NCI-H128 (cell line): ENCODE measurements at regions not wholly inside any gene's neighbourhood (a gene's known extent, or its start where the extent isn't known, plus 50 kb on each side); places are given as distances from the start of the nearest gene placed in this dataset.

Source experiments
- DNase-seq: peaks from one replicate; lab custom pipeline; 2025; ENCODE audit not compliant: unreplicated experiment; lab: John Stamatoyannopoulos, UW

DNA sequence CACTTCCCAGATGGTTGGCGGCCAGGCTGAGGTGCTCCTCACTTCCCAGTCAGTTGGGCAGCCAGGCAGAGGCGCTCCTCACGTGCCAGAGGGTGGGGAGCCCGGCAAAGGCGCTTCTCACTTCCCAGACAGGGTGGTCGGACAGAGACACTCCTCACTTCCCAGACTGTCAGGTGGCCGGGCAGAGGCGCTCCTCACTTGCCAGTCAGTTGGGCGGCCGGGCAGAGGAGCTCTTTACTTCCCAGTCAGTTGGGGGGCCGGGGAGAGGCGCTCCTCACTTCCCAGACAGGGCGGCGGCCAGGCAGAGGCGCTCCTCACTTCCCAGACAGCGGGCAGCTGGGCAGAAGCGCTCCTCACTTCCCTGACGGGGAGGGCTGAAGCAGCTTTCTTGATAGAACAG, 143.0 kb upstream of the ARID2 start:
- no peak for DNase-seq

DNA sequence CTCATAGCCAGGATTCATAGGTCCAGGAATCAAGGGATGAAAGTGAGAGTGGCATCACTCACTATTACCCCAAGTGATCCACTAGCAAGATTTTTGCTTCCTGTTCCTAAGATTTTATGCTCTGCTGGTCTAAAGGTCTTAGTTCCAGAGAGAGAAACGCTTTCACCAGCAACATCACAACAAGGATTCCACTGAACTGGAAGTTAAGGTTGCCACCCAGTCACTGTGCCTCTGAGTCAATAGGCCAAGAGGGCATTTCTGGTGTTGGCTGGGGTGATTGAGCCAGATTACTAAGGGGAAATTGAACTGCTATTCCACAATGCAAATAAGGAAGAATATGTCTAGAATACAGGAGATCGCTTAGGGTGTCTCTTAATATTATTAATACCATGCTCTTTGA, 142.5 kb upstream of the ARID2 start:
- no peak for DNase-seq

DNA sequence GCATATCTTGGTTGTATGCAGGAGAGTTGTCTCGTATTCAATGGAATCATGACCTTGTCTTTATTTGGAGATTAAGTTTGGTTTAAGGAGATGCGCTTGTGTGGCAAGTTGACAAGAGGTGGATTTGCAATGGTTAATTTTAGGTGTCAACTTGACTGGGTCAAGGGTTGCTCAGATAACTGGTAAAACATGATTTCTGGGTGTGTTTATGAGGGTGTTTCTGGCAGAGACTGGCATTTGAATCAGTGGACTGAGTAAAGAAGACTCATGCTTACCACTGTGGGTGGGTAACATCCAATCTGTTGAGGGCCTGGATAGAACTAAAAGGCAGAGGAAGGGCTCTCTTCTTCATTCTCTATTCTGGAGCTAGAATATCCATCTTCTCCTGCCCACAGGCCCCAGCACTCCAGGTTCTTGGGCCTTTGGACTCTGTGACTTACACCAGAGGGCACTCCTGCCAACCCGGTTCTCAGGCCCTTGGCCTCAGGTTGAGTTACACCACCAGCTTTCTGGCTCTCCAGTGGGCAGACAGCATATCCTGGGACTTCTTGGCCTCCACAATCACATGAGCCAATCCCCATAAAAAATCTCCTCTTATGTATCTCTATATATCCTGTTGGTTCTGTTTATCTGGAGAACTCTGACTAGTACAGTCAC, 141.5 kb upstream of the ARID2 start:
- DNase-seq: no peak

DNA sequence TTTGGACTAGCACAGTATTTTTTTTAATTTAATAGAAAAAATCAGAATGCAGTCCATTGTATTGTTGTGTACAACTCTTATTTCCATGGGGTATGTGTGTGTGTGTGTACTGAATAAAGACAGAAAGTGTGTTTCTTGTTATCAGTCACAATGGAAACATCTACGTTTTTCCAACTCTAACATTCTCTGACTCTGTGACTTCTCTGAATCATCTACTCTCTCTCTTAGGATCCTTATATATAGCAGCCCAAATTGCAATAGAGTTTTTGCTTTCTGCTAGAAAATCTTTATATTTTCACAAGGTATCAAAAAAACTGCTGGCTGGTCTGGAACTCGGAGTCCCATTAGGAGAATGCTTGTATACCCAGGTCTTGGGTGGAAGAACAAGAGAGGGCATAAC, 138.9 kb upstream of the ARID2 start:
- no peak for DNase-seq

DNA sequence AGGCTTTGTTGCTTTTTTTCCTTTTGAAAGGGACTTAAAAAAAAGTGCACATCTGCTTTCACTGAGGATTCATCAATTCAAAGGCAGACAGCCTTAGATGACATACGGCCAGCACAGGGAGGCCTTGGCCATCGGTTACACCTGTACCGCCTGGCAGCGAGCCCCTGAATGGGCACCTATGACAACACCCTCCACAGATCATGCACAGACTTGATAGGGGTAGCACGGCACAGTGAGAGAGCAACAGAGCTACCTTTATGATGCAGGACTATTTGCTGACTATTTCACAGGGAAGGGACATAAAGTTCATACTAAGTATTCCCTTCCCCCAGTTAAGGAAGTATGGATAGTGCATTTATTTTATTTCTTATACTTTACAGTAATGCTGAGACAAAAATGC, 137.9 kb upstream of the ARID2 start:
- DNase-seq: no peak

DNA sequence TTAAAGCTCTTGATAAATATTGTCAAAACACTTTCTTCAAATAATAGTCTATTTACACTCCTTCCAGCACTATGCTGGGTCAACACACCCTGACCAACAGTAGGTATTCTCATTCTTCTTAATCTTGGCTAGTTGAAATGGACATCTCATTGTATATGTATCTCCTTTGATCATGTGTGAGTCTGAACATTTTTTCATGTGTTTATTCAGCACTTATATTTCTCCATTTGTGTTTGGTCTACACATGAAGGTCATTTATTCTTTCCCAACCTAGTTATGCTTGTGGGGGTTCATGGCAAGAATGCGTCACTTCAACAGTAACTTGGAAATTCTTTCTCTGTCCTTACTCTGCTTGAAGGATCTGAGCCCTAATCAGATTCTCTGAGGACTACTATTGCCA, 133.1 kb upstream of the ARID2 start:
- no peak for DNase-seq

DNA sequence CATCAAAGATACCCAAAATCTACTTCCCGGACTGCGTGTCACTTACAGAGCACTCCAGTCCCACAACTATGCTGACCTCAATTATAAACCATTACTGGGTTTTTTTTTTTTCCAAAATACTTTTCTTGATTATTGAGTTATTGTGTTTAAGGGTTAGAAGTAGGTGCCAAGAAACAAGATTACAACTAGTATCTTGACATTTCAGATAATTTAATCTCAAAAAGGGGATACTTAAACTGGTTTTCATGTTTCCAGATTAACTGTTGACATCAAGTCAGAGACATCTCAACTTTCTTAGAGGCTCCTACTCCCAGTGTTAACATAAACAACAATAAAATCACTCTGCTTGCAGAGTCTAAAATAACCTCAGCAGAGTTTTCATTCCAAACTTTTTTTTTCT, 131.2 kb upstream of the ARID2 start:
- DNase-seq: no peak

DNA sequence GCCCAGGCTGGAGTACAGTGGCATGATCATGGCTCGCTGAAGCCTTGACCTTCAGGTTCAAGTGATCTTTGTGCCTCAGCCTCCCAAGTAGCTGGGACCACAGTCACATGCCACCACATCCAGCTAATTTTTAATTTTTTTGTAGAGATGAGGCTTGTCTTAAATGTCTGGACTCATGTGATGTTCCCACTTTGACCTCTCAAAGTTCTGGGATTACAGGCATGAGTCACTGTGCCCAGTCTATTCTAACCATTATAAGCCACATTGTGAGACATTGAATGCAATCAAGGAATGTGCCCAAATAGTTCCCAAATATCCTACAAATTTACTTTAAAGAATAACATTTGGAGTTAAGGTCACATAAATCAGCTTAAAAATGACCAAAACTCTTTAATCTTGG, 130.7 kb upstream of the ARID2 start:
- no peak for DNase-seq

DNA sequence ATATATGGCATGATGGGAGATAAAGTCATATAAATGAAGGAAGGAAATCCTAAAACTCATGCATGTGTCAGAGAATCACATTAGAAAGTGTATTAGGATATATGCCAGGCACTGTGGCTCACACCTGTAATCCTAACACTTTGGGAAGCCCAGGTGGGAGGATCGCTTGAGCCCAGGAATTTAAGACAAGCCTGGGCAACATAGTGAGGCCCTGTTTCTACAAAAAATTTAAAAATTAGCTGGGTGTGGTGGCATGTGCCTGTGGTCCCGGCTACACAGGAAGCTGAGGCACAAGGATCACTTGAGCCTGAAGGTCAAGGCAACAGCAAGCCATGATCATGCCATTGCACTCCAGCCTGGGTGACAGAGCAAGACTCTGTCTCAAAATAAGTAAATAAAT, 130.3 kb upstream of the ARID2 start:
- DNase-seq: no peak

DNA sequence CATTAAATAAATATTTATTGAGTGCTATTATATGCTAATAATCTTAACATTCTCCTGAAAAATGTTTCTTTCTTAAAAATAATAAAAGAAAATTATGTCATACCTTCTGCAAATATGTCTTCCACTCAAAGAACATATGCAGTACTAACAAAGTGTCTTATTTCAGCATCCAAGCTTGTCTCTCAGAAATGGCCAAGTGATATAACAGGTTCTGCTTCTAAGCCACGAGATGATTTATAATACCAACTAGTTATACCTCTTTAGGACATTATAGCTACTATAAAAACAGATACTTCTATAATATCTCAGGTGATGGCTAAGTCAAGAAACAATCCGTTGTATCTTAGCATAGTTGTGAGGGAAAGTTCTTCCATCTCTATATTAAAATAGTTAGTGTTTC, 128.1 kb upstream of the ARID2 start:
- DNase-seq: no peak

DNA sequence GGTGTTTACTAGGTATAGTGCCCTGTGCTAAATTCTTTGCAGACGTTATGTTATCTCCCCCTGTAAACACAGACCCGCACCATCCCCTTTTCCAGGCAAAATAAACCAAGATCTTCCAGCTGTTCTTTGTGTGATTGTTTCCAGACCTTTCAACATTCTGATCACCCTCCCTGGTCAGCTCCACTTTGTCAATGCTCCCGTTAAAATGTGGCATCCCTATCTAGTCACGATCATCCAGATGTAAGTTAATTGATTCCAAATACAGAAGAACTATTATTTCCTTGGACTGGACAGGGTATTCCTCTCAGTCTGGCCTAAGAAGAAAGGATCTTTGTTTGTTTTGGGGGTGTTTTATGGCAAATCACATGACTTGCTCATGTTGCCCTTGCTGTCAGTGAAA, 127.6 kb upstream of the ARID2 start:
- no peak for DNase-seq

DNA sequence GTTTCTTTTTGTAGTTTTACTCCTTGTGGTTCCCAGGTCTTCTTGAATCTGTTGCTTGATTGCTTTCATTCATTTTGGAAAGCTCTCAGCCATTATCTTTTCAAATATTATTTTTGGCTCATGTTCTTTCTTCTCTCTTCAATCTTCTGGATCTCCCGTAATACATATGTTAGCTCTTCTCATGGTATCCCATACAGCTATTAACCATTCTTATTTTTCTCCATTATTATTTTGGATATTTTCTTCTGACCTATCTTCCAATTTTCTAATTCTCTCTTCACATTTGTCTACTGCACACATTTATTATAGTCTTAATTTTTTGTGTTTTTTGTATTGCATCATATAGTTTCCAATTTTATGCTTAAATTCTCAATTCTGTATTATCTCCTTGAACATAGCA, 123.9 kb upstream of the ARID2 start:
- no peak for DNase-seq

DNA sequence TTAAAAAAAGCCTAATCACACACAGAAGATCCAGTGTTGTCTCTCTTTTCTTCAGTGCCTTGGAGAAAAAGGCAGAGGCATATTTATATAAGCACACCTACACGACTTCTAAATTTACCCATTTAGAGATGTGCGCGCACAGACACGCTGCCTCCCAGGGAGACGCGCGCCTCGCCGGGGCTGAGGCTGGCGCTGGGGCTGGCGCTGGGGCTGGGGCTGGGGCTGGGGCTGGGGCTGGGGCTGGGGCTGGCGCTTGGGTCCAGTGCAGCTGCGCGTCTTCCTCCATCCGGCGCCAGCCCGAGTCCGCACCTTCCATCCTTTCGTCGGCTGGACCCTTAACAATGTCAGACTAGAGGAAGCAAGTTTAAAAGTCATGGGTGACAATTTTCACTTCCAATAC, 118.4 kb upstream of the ARID2 start:
- DNase-seq: no peak

DNA sequence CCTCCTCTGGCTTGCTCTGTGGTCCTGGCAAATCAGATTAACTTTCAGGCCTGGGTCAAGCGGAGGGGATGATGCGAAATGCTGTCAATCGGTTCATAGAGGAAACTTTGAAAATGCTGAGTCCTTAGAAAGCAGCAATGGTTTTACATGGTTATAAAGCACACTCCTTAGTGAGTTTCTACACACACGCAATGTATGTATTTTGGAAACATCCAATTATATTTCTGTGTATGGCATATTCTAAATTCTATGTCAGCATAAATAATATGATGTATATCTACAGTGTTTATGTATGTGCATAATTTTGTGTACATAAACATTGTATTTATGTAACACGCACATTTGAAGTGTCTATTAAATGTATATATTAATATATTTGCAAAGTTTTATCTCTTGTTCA, 118.0 kb upstream of the ARID2 start:
- no peak for DNase-seq

DNA sequence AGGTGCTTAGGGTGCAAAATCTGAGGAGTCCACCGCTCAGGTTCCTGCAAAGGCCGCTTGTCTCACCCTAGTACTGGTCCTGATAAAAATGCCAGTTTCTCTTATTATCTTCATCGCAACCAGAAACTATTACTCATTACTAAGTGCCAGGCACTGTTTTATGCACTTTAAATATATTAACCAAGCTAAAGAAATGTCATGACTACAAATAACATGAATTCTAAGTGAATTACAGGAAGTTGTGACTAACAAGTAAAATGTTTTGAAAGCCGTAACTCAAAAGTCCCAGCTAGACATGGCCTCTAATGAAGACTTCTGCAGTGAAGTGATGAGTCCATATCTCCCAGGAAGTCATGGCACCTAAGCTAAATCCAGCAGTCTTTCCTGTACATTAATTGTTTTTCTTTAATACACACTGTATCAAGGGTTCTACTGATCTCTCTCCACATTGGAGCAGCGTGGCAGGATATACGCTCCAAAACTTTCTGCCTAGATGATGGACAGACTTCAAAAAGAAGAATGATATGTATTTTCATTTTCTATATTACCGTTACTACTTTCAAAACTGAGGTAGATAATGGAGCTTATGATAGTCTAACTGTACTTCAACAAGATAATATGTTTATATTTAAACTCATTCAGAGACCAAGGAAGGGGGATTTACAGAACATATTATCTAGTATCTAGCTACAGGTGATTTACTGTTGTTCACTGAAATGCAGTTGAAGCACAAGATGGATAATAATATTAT, 117.3 kb upstream of the ARID2 start:
- no peak for DNase-seq

DNA sequence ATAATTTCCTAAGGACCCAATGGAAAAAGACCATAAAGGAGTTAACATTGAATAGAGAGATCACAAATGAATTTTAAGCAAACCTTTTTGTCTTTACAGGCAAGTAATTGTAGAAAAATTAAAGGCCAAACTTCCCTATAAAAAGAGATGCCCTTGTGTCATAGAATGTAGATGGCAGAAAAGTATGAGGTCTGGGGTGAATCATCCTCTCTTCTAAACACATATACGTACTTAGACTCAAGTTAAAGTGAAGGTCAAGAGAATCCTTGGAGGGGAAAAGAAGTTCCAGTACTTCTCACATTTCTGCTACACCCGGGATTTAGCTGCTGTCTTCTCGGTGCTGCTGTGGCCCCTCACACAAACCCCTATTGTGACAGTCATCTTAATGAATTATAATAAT, 116.2 kb upstream of the ARID2 start:
- no peak for DNase-seq

DNA sequence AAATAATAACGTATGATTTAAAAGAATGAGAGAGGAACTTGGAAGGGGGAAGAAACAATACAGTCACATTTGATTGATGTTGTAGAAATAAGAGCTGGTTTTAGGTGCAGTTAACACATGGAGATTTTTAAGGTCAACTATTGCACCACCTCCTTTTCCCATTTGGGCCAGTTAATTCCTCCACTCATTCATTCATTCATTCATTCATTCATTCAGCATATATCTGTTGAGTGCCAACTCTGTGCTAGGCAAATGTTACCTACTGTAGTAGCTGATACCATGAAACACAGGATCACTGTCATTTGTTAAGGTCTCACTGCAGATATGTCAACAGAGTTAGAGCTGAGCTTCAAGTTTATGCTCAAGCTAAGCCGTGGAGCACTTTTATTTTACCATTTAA, 115.7 kb upstream of the ARID2 start:
- DNase-seq: no peak

DNA sequence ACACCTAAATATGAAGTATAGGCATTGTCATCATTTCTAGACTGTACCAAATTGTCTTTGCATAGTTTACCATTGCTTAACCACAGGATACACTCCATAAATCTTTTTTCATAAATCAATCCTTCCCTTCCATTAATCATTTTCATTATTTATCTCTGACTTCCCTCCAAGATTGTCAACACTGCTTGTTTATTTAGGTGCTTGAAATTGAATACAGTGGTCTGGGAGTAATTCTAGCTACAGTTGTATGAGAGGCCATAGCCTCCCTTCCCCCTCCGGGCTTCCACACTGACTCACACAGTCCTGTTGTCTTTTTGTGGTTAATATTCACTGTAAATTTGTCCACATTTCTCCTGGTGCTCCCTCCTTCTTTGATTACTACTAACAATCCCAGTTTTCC, 114.2 kb upstream of the ARID2 start:
- peak; percentile 11 for DNase-seq

DNA sequence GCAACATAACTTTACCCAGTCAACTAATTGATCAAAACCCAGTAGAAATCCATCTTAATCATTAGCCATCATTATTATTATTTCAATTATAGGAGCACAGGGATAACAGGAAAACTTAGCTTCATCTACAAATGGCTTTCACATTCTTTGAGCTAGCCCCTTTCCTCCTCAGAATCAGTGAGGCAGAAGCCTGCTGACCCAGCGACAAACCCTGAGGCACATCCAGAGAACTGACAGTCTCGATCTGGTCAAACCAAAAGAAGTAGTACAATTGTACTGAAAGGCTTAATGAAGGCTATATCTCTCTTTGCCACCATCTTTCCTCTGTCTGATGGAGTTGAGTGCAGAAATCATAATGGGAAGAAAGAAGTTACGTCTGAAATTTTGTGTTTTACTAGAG, 109.8 kb upstream of the ARID2 start:
- no peak for DNase-seq

DNA sequence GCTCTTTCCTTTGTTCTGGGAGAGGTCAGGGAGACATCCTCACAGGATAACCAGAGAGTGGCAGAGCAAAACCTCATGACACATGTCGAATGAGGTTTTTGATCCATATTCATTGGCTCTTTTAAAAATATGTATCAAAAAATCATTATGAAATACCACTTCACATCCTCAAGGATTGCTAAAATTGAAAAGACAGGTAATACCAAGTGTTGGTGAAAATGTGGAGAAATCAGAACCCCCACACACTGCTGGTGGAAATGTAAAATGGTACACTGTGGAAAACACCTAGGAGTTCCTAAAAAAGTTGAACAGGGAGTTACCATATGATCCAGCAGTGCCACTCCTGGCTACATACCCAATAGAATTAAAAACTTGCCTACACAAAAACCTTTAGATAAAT, 107.8 kb upstream of the ARID2 start:
- DNase-seq: no peak

DNA sequence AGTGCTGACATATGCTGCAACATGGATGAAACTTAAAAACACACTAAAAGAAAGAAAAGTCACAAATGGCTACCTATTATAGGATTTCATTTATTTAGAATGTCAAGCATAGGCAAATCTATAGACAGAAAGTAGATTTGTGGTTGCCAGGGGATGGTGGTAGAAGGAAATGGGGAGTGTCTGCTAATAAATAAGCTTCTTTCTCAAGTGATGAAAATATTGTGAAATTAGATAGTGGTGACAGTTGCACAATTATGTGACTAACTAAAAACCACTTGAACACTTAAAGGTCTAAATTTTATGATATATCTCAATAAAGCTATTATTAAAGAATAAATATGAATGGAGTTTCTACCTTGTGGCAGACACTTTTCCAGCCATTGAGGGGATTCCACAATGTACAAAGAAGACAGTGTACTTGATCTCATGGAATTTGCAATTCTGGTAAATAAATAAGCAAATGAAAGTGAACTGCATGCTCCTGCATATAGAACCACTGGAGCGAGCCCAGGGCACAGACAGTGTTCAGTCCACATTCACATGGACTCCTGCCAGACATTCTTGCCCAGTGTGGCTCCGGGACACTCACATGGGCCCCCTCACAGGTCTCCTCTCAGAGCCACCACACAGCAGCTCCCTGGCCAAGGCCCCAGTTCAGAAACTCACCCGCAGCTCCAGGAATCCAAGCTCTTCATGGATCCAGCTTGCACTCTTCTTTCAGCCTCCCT, 107.1 kb upstream of the ARID2 start:
- no peak for DNase-seq

DNA sequence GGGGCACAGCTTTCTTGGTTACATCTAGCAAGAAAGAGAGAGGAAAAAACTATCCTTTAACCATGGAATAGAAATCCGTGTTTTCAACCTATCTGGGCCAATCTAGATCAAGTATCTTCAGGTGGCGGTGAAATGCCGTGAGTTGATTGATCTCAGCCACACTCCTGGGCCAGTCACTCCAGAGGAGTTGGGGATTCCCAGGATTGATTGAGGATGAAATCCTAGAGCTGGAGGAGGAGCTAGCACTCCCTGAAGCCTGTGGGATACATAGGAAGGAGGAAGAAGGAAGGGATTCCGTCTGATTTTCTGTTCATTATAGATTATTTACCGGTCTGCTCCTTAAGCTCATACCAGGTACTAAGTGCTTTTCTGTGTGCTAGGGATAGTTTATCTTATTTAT, 106.3 kb upstream of the ARID2 start:
- no peak for DNase-seq
